H9 (cell line): ENCODE measurements at regions not wholly inside any gene's neighbourhood (a gene's known extent, or its start where the extent isn't known, plus 50 kb on each side); places are given as distances from the start of the nearest gene placed in this dataset.

ENCODE experiments used
- DNase-seq: peaks from one replicate; pipeline ENCODE4 v3.0.0-alpha.2; 2017
- H2AFZ ChIP-seq: one replicate; pipeline ENCODE4 v1.6.1; 2013; ENCODE audit warnings: mild to moderate bottlenecking, low read length, control low read depth, moderate library complexity
- H2AK5ac ChIP-seq: 2 replicates; pipeline ENCODE4 v1.6.1; 2013; ENCODE audit warnings: low read length, control low read depth, mixed read lengths; ENCODE audit not compliant: insufficient read length
- H2BK120ac ChIP-seq: one replicate; pipeline ENCODE4 v1.6.1; 2013; ENCODE audit warnings: low read depth, mild to moderate bottlenecking, low read length, control low read depth, inconsistent platforms; ENCODE audit not compliant: poor library complexity, severe bottlenecking
- H2BK12ac ChIP-seq: 2 replicates; pipeline ENCODE4 v1.6.1; 2013; ENCODE audit warnings: low read length, control low read depth, mixed read lengths, low read depth; ENCODE audit not compliant: insufficient read length
- H2BK15ac ChIP-seq: 2 replicates; pipeline ENCODE4 v1.6.1; 2013; ENCODE audit warnings: low read depth, low read length, control low read depth
- H2BK20ac ChIP-seq: one replicate; pipeline ENCODE4 v1.6.1; 2013; ENCODE audit warnings: low read depth, mild to moderate bottlenecking, low read length, control low read depth, inconsistent platforms; ENCODE audit not compliant: poor library complexity, severe bottlenecking
- H2BK5ac ChIP-seq: 2 replicates; pipeline ENCODE4 v1.6.1; 2013; ENCODE audit warnings: low read length, control low read depth, mixed read lengths; ENCODE audit not compliant: insufficient read length
- H3K14ac ChIP-seq: 2 replicates; pipeline ENCODE4 v1.6.1; 2013; ENCODE audit warnings: low read length, control low read depth; ENCODE audit not compliant: insufficient read depth
- H3K18ac ChIP-seq: 2 replicates; pipeline ENCODE4 v1.6.1; 2013; ENCODE audit warnings: low read depth, mild to moderate bottlenecking, mixed read lengths, low read length, control low read depth; ENCODE audit not compliant: insufficient read length
- H3K23ac ChIP-seq: 2 replicates; pipeline ENCODE4 v1.6.1; 2013; ENCODE audit warnings: low read length, control low read depth, mixed read lengths, low read depth; ENCODE audit not compliant: insufficient read length
- H3K23me2 ChIP-seq: 2 replicates; pipeline ENCODE4 v1.6.1; 2013; ENCODE audit warnings: low read depth, mild to moderate bottlenecking, mixed read lengths, low read length, control low read depth; ENCODE audit not compliant: insufficient read length, poor library complexity, severe bottlenecking
- H3K27ac ChIP-seq: 2 replicates; pipeline ENCODE4 v1.5.1; 2013; ENCODE audit warnings: low read length, control low read depth, mixed read lengths, low read depth; ENCODE audit not compliant: insufficient read length
- H3K27me3 ChIP-seq: 2 replicates; pipeline ENCODE4 v1.6.1; 2013; ENCODE audit warnings: low read length, control low read depth, inconsistent platforms; ENCODE audit not compliant: insufficient read depth
- H3K4ac ChIP-seq: 2 replicates; pipeline ENCODE4 v1.6.1; 2013; ENCODE audit warnings: low read depth, mild to moderate bottlenecking, control low read depth, inconsistent platforms, low read length, moderate library complexity
- H3K4me1 ChIP-seq: 2 replicates; pipeline ENCODE4 v1.6.1; 2013; ENCODE audit warnings: low read length, control low read depth, inconsistent platforms; ENCODE audit not compliant: insufficient read depth
- H3K4me2 ChIP-seq: 2 replicates; pipeline ENCODE4 v1.6.1; 2013; ENCODE audit warnings: low read length, control low read depth, mixed read lengths; ENCODE audit not compliant: insufficient read length, insufficient read depth
- H3K56ac ChIP-seq: 2 replicates; pipeline ENCODE4 v1.6.1; 2013; ENCODE audit warnings: low read depth, mild to moderate bottlenecking, mixed read lengths, low read length, control low read depth; ENCODE audit not compliant: insufficient read length
- H3K79me1 ChIP-seq: 2 replicates; pipeline ENCODE4 v1.6.1; 2013; ENCODE audit warnings: low read depth, mild to moderate bottlenecking, moderate library complexity, low read length, control low read depth, inconsistent platforms; ENCODE audit not compliant: insufficient read depth, poor library complexity, severe bottlenecking
- H3K79me2 ChIP-seq: 2 replicates; pipeline ENCODE4 v1.6.1; 2013; ENCODE audit warnings: low read length, control low read depth, inconsistent platforms; ENCODE audit not compliant: insufficient read depth
- H3K9ac ChIP-seq: 2 replicates; pipeline ENCODE4 v1.6.1; 2013; ENCODE audit warnings: low read length, control low read depth, mixed read lengths; ENCODE audit not compliant: insufficient read length; ENCODE audit errors: extremely low read depth
- H3K9me3 ChIP-seq: one replicate; pipeline ENCODE4 v1.6.1; 2013; ENCODE audit warnings: low read depth, low read length, inconsistent platforms; ENCODE audit not compliant: control insufficient read depth
- H3T11ph ChIP-seq: one replicate; pipeline ENCODE4 v1.6.1; 2013; ENCODE audit warnings: mild to moderate bottlenecking, low read length, control low read depth, inconsistent platforms
- H4K20me1 ChIP-seq: one replicate; pipeline ENCODE4 v1.6.1; 2013; ENCODE audit not compliant: control insufficient read depth, insufficient read length, insufficient read depth
- H4K5ac ChIP-seq: 2 replicates; pipeline ENCODE4 v1.6.1; 2013; ENCODE audit warnings: low read depth, mild to moderate bottlenecking, mixed read lengths, low read length, control low read depth; ENCODE audit not compliant: insufficient read length
- H4K8ac ChIP-seq: replicated peaks from 2 replicates; pipeline ENCODE4 v1.6.1; 2013; ENCODE audit warnings: low read length, control low read depth, mixed read lengths, low read depth; ENCODE audit not compliant: insufficient read length
- H4K91ac ChIP-seq: 2 replicates; pipeline ENCODE4 v1.6.1; 2013; ENCODE audit warnings: low read depth, mild to moderate bottlenecking, moderate library complexity, mixed read lengths, low read length, control low read depth; ENCODE audit not compliant: insufficient read length
- H3K27ac Mint-ChIP-seq, 3 experiments: 2 replicates in 2 of 3; 3 replicates in 1 of 3; pipeline ENCODE4 v1.8.0; 2020 to 2021; ENCODE audit warnings: mixed read lengths in 3 of 3, mild to moderate bottlenecking in 1 of 3, moderate library complexity in 1 of 3
- H3K27me3 Mint-ChIP-seq: 2 replicates; pipeline ENCODE4 v1.8.0; 2021; ENCODE audit warnings: low read depth, mild to moderate bottlenecking, moderate library complexity, mixed read lengths
- H3K36me3 Mint-ChIP-seq, 3 experiments: 2 replicates in 2 of 3; 3 replicates in 1 of 3; pipeline ENCODE4 v1.8.0; 2020 to 2021; ENCODE audit warnings: low read depth in 3 of 3, mixed read lengths in 3 of 3; ENCODE audit not compliant: insufficient read depth in 1 of 3
- H3K4me1 Mint-ChIP-seq, 2 experiments: 2 replicates each; pipeline ENCODE4 v1.8.0; 2020; ENCODE audit warnings: mixed read lengths in 2 of 2
- H3K4me3 Mint-ChIP-seq, 2 experiments: 2 replicates in 1 of 2; 3 replicates in 1 of 2; pipeline ENCODE4 v1.8.0; 2020 to 2021; ENCODE audit warnings: mild to moderate bottlenecking in 2 of 2, mixed read lengths in 2 of 2, moderate library complexity in 1 of 2
- H3K9me3 Mint-ChIP-seq, 2 experiments: 2 replicates in 1 of 2; 3 replicates in 1 of 2; pipeline ENCODE4 v1.8.0; 2020; ENCODE audit warnings: mild to moderate bottlenecking in 2 of 2, mixed read lengths in 2 of 2, moderate library complexity in 1 of 2
- CTCF ChIP-seq: fragments of 200-600 bp; sonication (generic); conservative IDR thresholded peaks from 3 replicates; pipeline ENCODE4 v1.8.0; 2021; ENCODE audit warnings: antibody characterized with exemption, mild to moderate bottlenecking
- WGBS: extraction: QIAGEN DNeasy Blood & Tissue Kit; methylation state at CpG from one replicate; pipeline ENCODE4 v1.1.7; 2013; ENCODE audit warnings: missing lambda C conversion rate, low lambda C conversion rate, mixed read lengths; ENCODE audit not compliant: insufficient read length; ENCODE audit errors: extremely low coverage; 5-methylcytosine and 5-hydroxymethylcytosine counted together

- Histone ChIP-seq H3K4me1 (no peaks in the 10 kb centered on the region), H3K79me1 (no peaks in the 10 kb centered on the region), H3K27me3 (no peaks in the 10 kb centered on the region), H2AFZ (no peak overlapping the region), H2AK5ac (no peak overlapping the region), H3K14ac (no peak overlapping the region), H3T11ph (no peak overlapping the region), H2BK15ac (no peak overlapping the region), H4K8ac (no peak overlapping the region), H3K56ac (no peak overlapping the region), H3K9ac (no peak overlapping the region), H4K20me1 (no peaks in the 10 kb centered on the region), H2BK20ac (no peak overlapping the region), H3K4me2 (no peak overlapping the region), H2BK120ac (no peak overlapping the region), H3K18ac (no peak overlapping the region), H4K91ac (no peak overlapping the region), H3K4ac (no peak overlapping the region), H2BK5ac (no peak overlapping the region), H3K23me2 (no peaks in the 10 kb centered on the region), H3K23ac (no peak overlapping the region), H3K27ac (no peak overlapping the region), H3K9me3 (no peaks in the 10 kb centered on the region), H3K79me2 (no peaks in the 10 kb centered on the region), H4K5ac (no peak overlapping the region), H2BK12ac (no peak overlapping the region)
- no CpG with 5 or more reads among the region's 9 CpGs for WGBS
- Mint-ChIP-seq H3K36me3 (no peaks in the 10 kb centered on the region; a peak in 1 of 7 replicates), H3K4me3 (no peak overlapping the region), H3K9me3 (no peaks in the 10 kb centered on the region), H3K27ac (no peak overlapping the region), H3K27me3 (peaks cover 36% of the 10 kb centered on the region), H3K4me1 (peaks cover 8 to 26% of the 10 kb centered on the region in 2 experiments)
- TF ChIP-seq CTCF, result no peak
- no peak for DNase-seq
Measured at GRCh38 chr4:4754641-4755040, 104.8 kb upstream of the MSX1 start.
